K562 (cell line): ENCODE measurements at regions not wholly inside any gene's neighbourhood (a gene's known extent, or its start where the extent isn't known, plus 50 kb on each side); places are given as distances from the start of the nearest gene placed in this dataset.

ENCODE experiments used
- ATAC-seq: fragments of 200-7000 bp; cut with Tn5 transposase; 3 replicates; pipeline ENCODE4 v1.9.1; 2020; ENCODE audit warnings: moderate library complexity
- BruUV-seq: library from RNA; stranded (reverse); fragments of 400-500 nt; replicated peaks from 2 replicates; lab custom pipeline; 2021; lab: Mats Ljungman, UMichigan
- CTCF ChIA-PET: fragments of 300-600 bp; formaldehyde crosslinking; extraction: SDS; loops from one replicate; lab custom pipeline; 2021; ENCODE audit warnings: low intra/inter-chr PET ratio; lab: Yijun Ruan, JAX
- POLR2A ChIA-PET: fragments of 300-600, 350-650 bp; sonication (Branson Sonifier 250); formaldehyde crosslinking; extraction: SDS; loops from one replicate; lab custom pipeline; 2021; ENCODE audit warnings: antibody characterized with exemption, inconsistent platforms; lab: Yijun Ruan, JAX
- DNase-seq, 4 experiments: peaks; one replicate each; pipeline versions ENCODE4 v3.0.0 to v3.0.0-alpha.2; 2011 to 2018; ENCODE audit warnings: low spot score in 3 of 4, mixed read lengths in 3 of 4; ENCODE audit errors: extremely low read depth in 1 of 4
- FAIRE-seq: peaks from 2 replicates; lab custom pipeline; 2011; peaks lifted over from hg19 to GRCh38; lab: Jason Lieb, UNC
- H2AFZ ChIP-seq: 2 replicates; pipeline ENCODE4 v1.6.0; 2011; ENCODE audit warnings: low read depth, low read length, control low read depth, inconsistent platforms
- H3K27ac ChIP-seq: fragments of 200-600 bp; 3 replicates; pipeline ENCODE4 v1.8.0; 2011; ENCODE audit warnings: low read depth, mild to moderate bottlenecking, control low read depth, inconsistent platforms, low read length, moderate library complexity, mixed read lengths; ENCODE audit errors: extremely low read depth
- H3K27me3 ChIP-seq, 2 experiments: fragments of 300-600 bp in 1 of 2; 2 replicates in 1 of 2; 3 replicates in 1 of 2; pipeline versions ENCODE4 v1.6.0 to v1.8.0; 2011; ENCODE audit warnings: inconsistent platforms in 2 of 2, low read length in 2 of 2, mild to moderate bottlenecking in 1 of 2, mixed read lengths in 1 of 2, moderate library complexity in 1 of 2; ENCODE audit not compliant: control insufficient read depth in 2 of 2, insufficient read depth in 2 of 2
- H3K36me3 ChIP-seq: fragments of 300-600 bp; 3 replicates; pipeline ENCODE4 v1.8.0; 2011; ENCODE audit warnings: mild to moderate bottlenecking, low read length, inconsistent platforms; ENCODE audit not compliant: control insufficient read depth, insufficient read depth
- H3K4me1 ChIP-seq, 2 experiments: fragments of 200-600 bp in 1 of 2; replicated peaks in 1 of 2; 2 replicates in 1 of 2; 3 replicates in 1 of 2; pipeline versions ENCODE4 v1.5.1 to v1.8.0; 2011; ENCODE audit warnings: inconsistent platforms in 2 of 2, low read length in 2 of 2, mild to moderate bottlenecking in 1 of 2, mixed read lengths in 1 of 2, moderate library complexity in 1 of 2; ENCODE audit not compliant: control insufficient read depth in 2 of 2, insufficient read depth in 2 of 2
- H3K4me2 ChIP-seq: 2 replicates; pipeline ENCODE4 v1.6.1; 2011; ENCODE audit warnings: low read length, control low read depth, inconsistent platforms, mixed read lengths; ENCODE audit not compliant: insufficient read depth
- H3K4me3 ChIP-seq: fragments of 200-600 bp; sonication (generic), shearing (Covaris generic); 2 replicates; pipeline ENCODE4 v1.5.1; 2016; ENCODE audit warnings: control low read depth, inconsistent platforms
- H3K79me2 ChIP-seq: fragments of 200-600 bp; 3 replicates; pipeline ENCODE4 v1.8.0; 2011; ENCODE audit warnings: low read length, inconsistent platforms; ENCODE audit not compliant: control insufficient read depth, insufficient read depth
- H3K9ac ChIP-seq, 2 experiments: 2 replicates each; pipeline versions ENCODE4 v1.6.0 to v1.6.1; 2011; ENCODE audit warnings: low read depth in 2 of 2, low read length in 2 of 2, control low read depth in 1 of 2, inconsistent platforms in 1 of 2, mild to moderate bottlenecking in 1 of 2, mixed read lengths in 1 of 2; ENCODE audit not compliant: insufficient read depth in 1 of 2
- H3K9me1 ChIP-seq: one replicate; pipeline ENCODE4 v1.6.0; 2011; ENCODE audit warnings: inconsistent platforms, mild to moderate bottlenecking, low read length, moderate library complexity; ENCODE audit not compliant: control insufficient read depth, insufficient read depth
- H3K9me3 ChIP-seq: replicated peaks from 2 replicates; pipeline ENCODE4 v1.5.1; 2011; ENCODE audit warnings: low read depth, low read length, inconsistent platforms; ENCODE audit not compliant: control insufficient read depth, insufficient read depth
- H4K20me1 ChIP-seq: replicated peaks from 2 replicates; pipeline ENCODE4 v1.6.1; 2011; ENCODE audit warnings: low read length, inconsistent platforms, mixed read lengths; ENCODE audit not compliant: control insufficient read depth, insufficient read depth
- ADNP ChIP-seq: fragments of 200-800 bp; sonication (Bioruptor generic); IDR thresholded peaks from 2 replicates; pipeline ENCODE4 v1.6.1; 2016; ENCODE audit warnings: missing genetic modification characterization, missing compliant biosample characterization
- ARID2 ChIP-seq: fragments of 450-650 bp; IDR thresholded peaks from 2 replicates; pipeline ENCODE4 v1.6.1; 2017; ENCODE audit warnings: antibody characterized with exemption, mild to moderate bottlenecking
- BCOR ChIP-seq: fragments of 450-650 bp; IDR thresholded peaks from 2 replicates; pipeline ENCODE4 v1.6.1; 2016
- DIDO1 ChIP-seq: fragments of 450-650 bp; IDR thresholded peaks from 2 replicates; pipeline ENCODE4 v1.6.1; 2016; ENCODE audit warnings: low read depth, missing biosample characterization, missing genetic modification characterization
- ELF1 ChIP-seq: fragments of 200-800 bp; sonication (Bioruptor generic); IDR thresholded peaks from 2 replicates; pipeline ENCODE4 v1.6.1; 2016; ENCODE audit warnings: missing genetic modification characterization, missing compliant biosample characterization
- HLTF ChIP-seq: fragments of 450-650 bp; IDR thresholded peaks from 2 replicates; pipeline ENCODE4 v1.6.1; 2016
- HMG20B ChIP-seq: fragments of 250-450 bp; sonication (Bioruptor Pico); IDR thresholded peaks from 2 replicates; pipeline ENCODE4 v1.5.0; 2021; ENCODE audit warnings: mild to moderate bottlenecking
- KDM1A ChIP-seq, 2 experiments: fragments of 450-650 bp; IDR thresholded peaks; 2 replicates each; pipeline ENCODE4 v1.6.1; 2016; ENCODE audit warnings: mild to moderate bottlenecking in 2 of 2
- NKRF ChIP-seq: fragments of 450-650 bp; IDR thresholded peaks from 2 replicates; pipeline ENCODE4 v1.6.1; 2016; ENCODE audit warnings: borderline replicate concordance
- NUFIP1 ChIP-seq: fragments of 450-650 bp; IDR thresholded peaks from 2 replicates; pipeline ENCODE4 v1.6.1; 2018; ENCODE audit not compliant: partially characterized antibody
- OTX1 ChIP-seq: fragments of 450-650 bp; formaldehyde crosslinking; IDR thresholded peaks from 2 replicates; pipeline ENCODE4 v1.4.0; 2022; ENCODE audit warnings: mild to moderate bottlenecking
- PCBP2 ChIP-seq: fragments of 200-400 bp; formaldehyde crosslinking; IDR thresholded peaks from 2 replicates; pipeline ENCODE4 v1.6.1; 2018; ENCODE audit warnings: low read length, low read depth, mild to moderate bottlenecking, moderate library complexity; ENCODE audit not compliant: poor library complexity, severe bottlenecking
- PRDM10 ChIP-seq: fragments of 450-650 bp; IDR thresholded peaks from 2 replicates; pipeline ENCODE4 v1.6.1; 2018; ENCODE audit not compliant: partially characterized antibody
- TSC22D4 ChIP-seq: fragments of 450-650 bp; IDR thresholded peaks from 2 replicates; pipeline ENCODE4 v1.6.1; 2016; ENCODE audit warnings: missing genetic modification characterization, missing biosample characterization, control low read depth
- ZBTB49 ChIP-seq: sonication (generic); formaldehyde crosslinking; IDR thresholded peaks from 2 replicates; pipeline ENCODE4 v1.8.0; 2022; ENCODE audit warnings: missing genetic modification reagents, mild to moderate bottlenecking, borderline replicate concordance
- ZNF57 ChIP-seq: fragments of 450-650 bp; formaldehyde crosslinking; IDR thresholded peaks from 2 replicates; pipeline ENCODE4 v1.4.0; 2020; ENCODE audit warnings: mild to moderate bottlenecking, moderate library complexity
- WGBS: fragments of 100-300 bp; shearing (Covaris generic); methylation state at CpG from one replicate; pipeline ENCODE4 v1.1.6; 2016; ENCODE audit warnings: low coverage, mixed read lengths; ENCODE audit not compliant: insufficient coverage; ENCODE audit errors: missing lambda C conversion rate; 5-methylcytosine and 5-hydroxymethylcytosine counted together
- in situ Hi-C: fragments of 300-500 bp; cut with MboI; formaldehyde crosslinking; loops from 4 replicates; pipeline ENCODE4 v1.15.0; 2018; ENCODE audit warnings: inconsistent platforms, mixed read lengths
- intact Hi-C: fragments of 100-400 bp; cut with micrococcal nuclease; formaldehyde crosslinking; loops from 2 replicates; pipeline ENCODE4 v1.14.2; 2022

GRCh38 chr12:127236491-127236890, 1030.5 kb upstream of the TMEM132C start:
- Histone ChIP-seq H3K27me3 (peaks cover 0 to 10% of the 10 kb centered on the region in 2 experiments; a peak in 2 of 5 replicates), H3K36me3 (no peaks in the 10 kb centered on the region), H3K27ac (no peak overlapping the region), H2AFZ (no peak overlapping the region), H3K9me3 (no peaks in the 10 kb centered on the region; the same call in 1 of the 2 replicates), H3K9me1 (no peaks in the 10 kb centered on the region), H3K9ac (no peak overlapping the region), H3K4me1 (peaks cover 2 to 14% of the 10 kb centered on the region in 2 experiments; a peak in 3 of 5 replicates), H3K79me2 (no peaks in the 10 kb centered on the region), H3K4me3 (no peak overlapping the region), H3K4me2 (no peak overlapping the region), H4K20me1 (no peaks in the 10 kb centered on the region)
- WGBS: 32% methylated on average over 4 of the region's 4 CpGs
- in situ Hi-C loops: no loop called here
- ChIA-PET POLR2A (interaction anchor here (0.9 kb wide), 1 partner anchor 19 kb away, joined by 3 read pairs; no protein-coding TSS in a partner anchor), CTCF (no interaction called here)
- no peak for DNase-seq
- BruUV-seq: no TSS peak
- no peak for ATAC-seq
- intact Hi-C loops: no loop called here
- no peak for FAIRE-seq
- TF ChIP-seq DIDO1 (tag) (peak; percentile 9; the same call in 1 of the 2 replicates), HMG20B (CRISPR knock-in tag) (no peak), ZBTB49 (CRISPR knock-in tag) (no peak), NUFIP1 (peak; percentile 9), HLTF (0 out of 2 replicates have a peak, but pooled peaks have one; percentile 15), PCBP2 (no peak), BCOR (peak; percentile 41; the same call in 1 of the 2 replicates), ELF1 (tag) (no peak), ZNF57 (CRISPR knock-in tag) (no peak), TSC22D4 (peak; percentile 95; the same call in 1 of the 2 replicates), PRDM10 (peak; percentile 27), NKRF (peak; percentile 71), ADNP (tag) (0 out of 2 replicates have a peak, but pooled peaks have one; percentile 26), KDM1A (IDR thresholded peaks at IDR 0.05) (0 out of 4 replicates have a peak, but pooled peaks of 1 of the 2 experiments have one; percentile 22), OTX1 (0 out of 2 replicates have a peak, but pooled peaks have one; percentile 18), ARID2 (peak; percentile 48; the same call in 1 of the 2 replicates)
